ENCODE measurements at regions not wholly inside any gene's neighbourhood (a gene's known extent, or its start where the extent isn't known, plus 50 kb on each side); places are given as distances from the start of the nearest gene placed in this dataset.

GRCh38 chr1:207963427-207964194 is 52.7 kb upstream of the CD34 start:
- TF ChIP-seq CTCF (IDR thresholded peaks at IDR 0.05) (peak; percentile 99 to 100 (median 100)), EP300 (IDR thresholded peaks at IDR 0.05) (peak in 3 of 4 donors; percentile 57 to 98 (median 81)), POLR2AphosphoS5 (IDR thresholded peaks at IDR 0.05) (peak; percentile 70 to 72), POLR2A (IDR thresholded peaks at IDR 0.05) (peak; percentile 64 to 94 (median 86))
- Histone ChIP-seq H3K27ac (peak overlapping the region; percentile 86 to 97 (median 92)), H3K4me3 (peak overlapping the region; percentile 15 to 78 (median 53)), H3K4me1 (peaks cover 35 to 41% (median 37%) of the 10 kb centered on the region in 4 donors), H3K36me3 (no peaks in the 10 kb centered on the region), H3K9me3 (no peaks in the 10 kb centered on the region), H3K27me3 (no peaks in the 10 kb centered on the region)
- WGBS, 2 donors, result 1 to 5% methylated on average over 18 to 30 of the region's 59 CpGs
- ATAC-seq (ENCODE audit: low FRiP score in 2 of 2) (peak; percentile 93 to 94), DNase-seq (peak; percentile 94 to 99)

- peak; percentile 42 to 78 for DNase-seq
- TF ChIP-seq CTCF (IDR thresholded peaks at IDR 0.05), result no peak
- TF ChIP-seq POLR2AphosphoS5 (IDR thresholded peaks at IDR 0.05), result peak in 1 of 2 donors; percentile 22
- TF ChIP-seq POLR2A (IDR thresholded peaks at IDR 0.05), result no peak
- no peak for TF ChIP-seq EP300 (IDR thresholded peaks at IDR 0.05)
- peaks cover 37 to 44% (median 39%) of the 10 kb centered on the region in 4 donors for H3K4me1 ChIP-seq
- WGBS, 2 donors, result 26 to 35% methylated on average over 21 to 24 of the region's 32 CpGs
- no peaks in the 10 kb centered on the region for H3K9me3 ChIP-seq
- H3K36me3 ChIP-seq, result no peaks in the 10 kb centered on the region
- H3K27me3 ChIP-seq, result no peaks in the 10 kb centered on the region
- ATAC-seq (ENCODE audit: low FRiP score in 2 of 2), result peak; percentile 9 to 28
- H3K27ac ChIP-seq, result peak overlapping the region; percentile 86 to 97 (median 92)
- peak overlapping the region; percentile 15 to 78 (median 53) for H3K4me3 ChIP-seq
Observed at GRCh38 chr1:207962716-207963426, 51.9 kb upstream of the CD34 start.

Data from upper lobe of left lung (tissue), 6 donors.